Gastrocnemius medialis (tissue), 4 donors: ENCODE measurements at regions not wholly inside any gene's neighbourhood (a gene's known extent, or its start where the extent isn't known, plus 50 kb on each side); places are given as distances from the start of the nearest gene placed in this dataset.

Experiments
- ATAC-seq, 2 donors: fragments of 150-250 bp; one replicate each; pipeline ENCODE4 v1.9.1; 2016
- DNase-seq, 2 donors: peaks; one replicate each; pipeline ENCODE4 v3.0.0-alpha.2; 2019
- H3K27ac ChIP-seq, 4 donors: fragments of 200-600 bp; sonication (generic); 1 replicate in 1 of 4; 2 replicates in 3 of 4; pipeline ENCODE4 v1.5.1; 2016 to 2018; ENCODE audit warnings: mild to moderate bottlenecking in 2 of 4, moderate library complexity in 1 of 4
- H3K27me3 ChIP-seq, 3 donors: fragments of 200-600 bp; sonication (generic) in 2 of 3; 1 replicate in 1 of 3; 2 replicates in 2 of 3; pipeline versions ENCODE4 v1.5.1 to v1.6.0; 2016 to 2019; ENCODE audit warnings: mild to moderate bottlenecking in 1 of 3, moderate library complexity in 1 of 3
- H3K36me3 ChIP-seq, 2 donors: fragments of 200-600 bp; sonication (generic) in 1 of 2; one replicate each; pipeline ENCODE4 v1.5.1; 2017 to 2018
- H3K4me1 ChIP-seq, 2 donors: fragments of 200-600 bp; sonication (generic) in 1 of 2; one replicate each; pipeline ENCODE4 v1.5.1; 2016 to 2017; ENCODE audit warnings: mild to moderate bottlenecking in 2 of 2
- H3K4me3 ChIP-seq, 4 donors: fragments of 200-600 bp; sonication (generic) in 3 of 4; 1 replicate in 1 of 4; 2 replicates in 3 of 4; pipeline ENCODE4 v1.5.1; 2016 to 2019; ENCODE audit warnings: mild to moderate bottlenecking in 2 of 4
- H3K9me3 ChIP-seq, 3 donors: fragments of 200-600 bp; sonication (generic) in 2 of 3; 1 replicate in 1 of 3; 2 replicates in 2 of 3; pipeline ENCODE4 v1.5.1; 2016 to 2019
- CTCF ChIP-seq, 5 experiments: fragments of 450-650 bp in 3 of 5; fragments of 200-600 bp in 2 of 5; sonication (generic) in 2 of 5; IDR thresholded peaks in 4 of 5; conservative IDR thresholded peaks in 1 of 5; 1 replicate in 4 of 5; 2 replicates in 1 of 5; pipeline ENCODE4 v1.5.1; 2016 to 2019; ENCODE audit warnings: antibody characterized with exemption in 5 of 5, mild to moderate bottlenecking in 3 of 5, moderate library complexity in 3 of 5
- POLR2A ChIP-seq, 2 donors: fragments of 450-650 bp; IDR thresholded peaks; one replicate each; pipeline ENCODE4 v1.6.1; 2017; ENCODE audit warnings: antibody characterized with exemption in 2 of 2, mild to moderate bottlenecking in 2 of 2, moderate library complexity in 2 of 2
- in situ Hi-C, 4 donors: fragments of 200-750 bp; cut with MboI; loops; one replicate each; pipeline versions ENCODE4 v1.15.0 to v1.8.0; 2017; ENCODE audit warnings: low sequenced_read_pairs in 4 of 4
- intact Hi-C: fragments of 100-400 bp; cut with DNase I; formaldehyde crosslinking; loops from one replicate; pipeline ENCODE4 v1.15.1; 2023; ENCODE audit warnings: low total_unique reads

- TF ChIP-seq CTCF (IDR thresholded peaks at IDR 0.05 in 4 of 5, conservative IDR thresholded peaks at IDR 0.05 in 1 of 5) (no peak), POLR2A (IDR thresholded peaks at IDR 0.05) (no peak)
- no peak for ATAC-seq
- Histone ChIP-seq H3K9me3 (no peaks in the 10 kb centered on the region), H3K27me3 (no peaks in the 10 kb centered on the region), H3K36me3 (no peaks in the 10 kb centered on the region), H3K27ac (no peak overlapping the region), H3K4me3 (no peak overlapping the region), H3K4me1 (no peaks in the 10 kb centered on the region)
- no peak for DNase-seq
- in situ Hi-C loops (no loop called here), intact Hi-C loops (no loop called here)
These were observed 320.9 kb downstream of the IPMK start for GRCh38 chr10:57946833-57947232.

GRCh38 chr10:57943701-57944100, 324.0 kb downstream of the IPMK start:
- TF ChIP-seq POLR2A (IDR thresholded peaks at IDR 0.05) (no peak), CTCF (IDR thresholded peaks at IDR 0.05 in 4 of 5, conservative IDR thresholded peaks at IDR 0.05 in 1 of 5) (no peak)
- no peaks in the 10 kb centered on the region for H3K4me1 ChIP-seq
- DNase-seq (no peak), ATAC-seq (no peak)
- no peak overlapping the region for H3K27ac ChIP-seq
- intact Hi-C loops = no loop called here
- no peaks in the 10 kb centered on the region for H3K27me3 ChIP-seq
- no peak overlapping the region for H3K4me3 ChIP-seq
- in situ Hi-C loops = no loop called here
- H3K9me3 ChIP-seq = no peaks in the 10 kb centered on the region
- no peaks in the 10 kb centered on the region for H3K36me3 ChIP-seq

GRCh38 chr10:57925045-57925444, 342.6 kb downstream of the IPMK start:
- no peak for TF ChIP-seq CTCF (IDR thresholded peaks at IDR 0.05 in 4 of 5, conservative IDR thresholded peaks at IDR 0.05 in 1 of 5)
- no peak for TF ChIP-seq POLR2A (IDR thresholded peaks at IDR 0.05)
- Histone ChIP-seq H3K4me1 (no peaks in the 10 kb centered on the region), H3K36me3 (no peaks in the 10 kb centered on the region), H3K27me3 (no peaks in the 10 kb centered on the region), H3K4me3 (no peak overlapping the region), H3K9me3 (no peaks in the 10 kb centered on the region), H3K27ac (no peak overlapping the region)
- ATAC-seq (no peak), DNase-seq (no peak)
- in situ Hi-C loops = no loop called here
- intact Hi-C loops = no loop called here

- intact Hi-C loops = no loop called here
- ATAC-seq = no peak
- Histone ChIP-seq H3K27me3 (no peaks in the 10 kb centered on the region), H3K27ac (no peak overlapping the region), H3K36me3 (no peaks in the 10 kb centered on the region), H3K4me3 (no peak overlapping the region), H3K4me1 (no peaks in the 10 kb centered on the region), H3K9me3 (no peaks in the 10 kb centered on the region)
- in situ Hi-C loops = no loop called here
- DNase-seq = no peak
- TF ChIP-seq POLR2A (IDR thresholded peaks at IDR 0.05) (no peak), CTCF (IDR thresholded peaks at IDR 0.05 in 4 of 5, conservative IDR thresholded peaks at IDR 0.05 in 1 of 5) (no peak)
These were observed 346.6 kb downstream of the IPMK start for GRCh38 chr10:57921140-57921539.

- Histone ChIP-seq H3K9me3 (no peaks in the 10 kb centered on the region), H3K4me3 (no peak overlapping the region), H3K27me3 (no peaks in the 10 kb centered on the region), H3K36me3 (no peaks in the 10 kb centered on the region), H3K27ac (no peak overlapping the region), H3K4me1 (no peaks in the 10 kb centered on the region)
- no peak for DNase-seq
- intact Hi-C loops = no loop called here
- in situ Hi-C loops = no loop called here
- no peak for ATAC-seq
- no peak for TF ChIP-seq POLR2A (IDR thresholded peaks at IDR 0.05)
- no peak for TF ChIP-seq CTCF (IDR thresholded peaks at IDR 0.05 in 4 of 5, conservative IDR thresholded peaks at IDR 0.05 in 1 of 5)
These were observed 347.8 kb downstream of the IPMK start for GRCh38 chr10:57919864-57920263.
